C4-2B (cell line): ENCODE measurements at regions not wholly inside any gene's neighbourhood (a gene's known extent, or its start where the extent isn't known, plus 50 kb on each side); places are given as distances from the start of the nearest gene placed in this dataset.

Experiments
- ZFX ChIP-seq: fragments of 450-650 bp; IDR thresholded peaks from 2 replicates; pipeline ENCODE4 v1.6.1; 2017
- TF ChIP-seq, protein P1 (sequence below): fragments of 450-650 bp; conservative IDR thresholded peaks from 2 replicates; pipeline ENCODE4 v1.5.1; 2017; ENCODE audit warnings: mild to moderate bottlenecking

- TF ChIP-seq, protein P1, sequence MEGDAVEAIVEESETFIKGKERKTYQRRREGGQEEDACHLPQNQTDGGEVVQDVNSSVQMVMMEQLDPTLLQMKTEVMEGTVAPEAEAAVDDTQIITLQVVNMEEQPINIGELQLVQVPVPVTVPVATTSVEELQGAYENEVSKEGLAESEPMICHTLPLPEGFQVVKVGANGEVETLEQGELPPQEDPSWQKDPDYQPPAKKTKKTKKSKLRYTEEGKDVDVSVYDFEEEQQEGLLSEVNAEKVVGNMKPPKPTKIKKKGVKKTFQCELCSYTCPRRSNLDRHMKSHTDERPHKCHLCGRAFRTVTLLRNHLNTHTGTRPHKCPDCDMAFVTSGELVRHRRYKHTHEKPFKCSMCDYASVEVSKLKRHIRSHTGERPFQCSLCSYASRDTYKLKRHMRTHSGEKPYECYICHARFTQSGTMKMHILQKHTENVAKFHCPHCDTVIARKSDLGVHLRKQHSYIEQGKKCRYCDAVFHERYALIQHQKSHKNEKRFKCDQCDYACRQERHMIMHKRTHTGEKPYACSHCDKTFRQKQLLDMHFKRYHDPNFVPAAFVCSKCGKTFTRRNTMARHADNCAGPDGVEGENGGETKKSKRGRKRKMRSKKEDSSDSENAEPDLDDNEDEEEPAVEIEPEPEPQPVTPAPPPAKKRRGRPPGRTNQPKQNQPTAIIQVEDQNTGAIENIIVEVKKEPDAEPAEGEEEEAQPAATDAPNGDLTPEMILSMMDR, result no peak
- TF ChIP-seq ZFX, result no peak
Measured at GRCh38 chr14:30177781-30178180, 250.1 kb upstream of the PRKD1 start.
